CD14-positive monocyte (primary cell): ENCODE measurements at regions not wholly inside any gene's neighbourhood (a gene's known extent, or its start where the extent isn't known, plus 50 kb on each side); places are given as distances from the start of the nearest gene placed in this dataset.

Source experiments
- DNase-seq, 3 donors: peaks; one replicate each; pipeline ENCODE4 v3.0.0-alpha.2; 2011 to 2022
- H2AFZ ChIP-seq: 2 replicates; pipeline ENCODE4 v1.6.0; 2012; ENCODE audit warnings: mild to moderate bottlenecking, low read depth, low read length, inconsistent platforms; ENCODE audit not compliant: insufficient read depth, poor library complexity, severe bottlenecking
- H3K27ac ChIP-seq, 2 donors: 1 replicate in 1 of 2; 2 replicates in 1 of 2; pipeline ENCODE4 v1.5.1; 2012 to 2013; ENCODE audit warnings: low read length in 2 of 2, control low read depth in 1 of 2, inconsistent platforms in 1 of 2, low read depth in 1 of 2, mild to moderate bottlenecking in 1 of 2
- H3K27me3 ChIP-seq, 2 donors: one replicate each; pipeline versions ENCODE4 v1.6.0 to v1.6.1; 2011 to 2013; ENCODE audit warnings: low read length in 2 of 2; ENCODE audit not compliant: control insufficient read depth in 2 of 2, insufficient read depth in 2 of 2
- H3K36me3 ChIP-seq, 2 donors: replicated peaks in 1 of 2; 1 replicate in 1 of 2; 2 replicates in 1 of 2; pipeline versions ENCODE4 v1.5.1 to v1.6.1; 2012 to 2013; ENCODE audit warnings: low read length in 2 of 2, control low read depth in 1 of 2, inconsistent platforms in 1 of 2, mild to moderate bottlenecking in 1 of 2; ENCODE audit not compliant: insufficient read depth in 2 of 2, control insufficient read depth in 1 of 2
- H3K4me1 ChIP-seq, 2 donors: 1 replicate in 1 of 2; 2 replicates in 1 of 2; pipeline versions ENCODE4 v1.5.1 to v1.6.1; 2012 to 2013; ENCODE audit warnings: low read length in 2 of 2, control low read depth in 1 of 2, inconsistent platforms in 1 of 2, mild to moderate bottlenecking in 1 of 2, moderate library complexity in 1 of 2; ENCODE audit not compliant: insufficient read depth in 2 of 2, control insufficient read depth in 1 of 2
- H3K4me2 ChIP-seq: replicated peaks from 2 replicates; pipeline ENCODE3; 2012; ENCODE audit warnings: low read length, moderate library complexity, mild to moderate bottlenecking; ENCODE audit not compliant: poor library complexity, severe bottlenecking; ENCODE audit errors: extremely low read depth
- H3K4me3 ChIP-seq, 3 experiments: fragments of 200-600 bp in 1 of 3; sonication (generic) in 1 of 3; replicated peaks in 1 of 3; 1 replicate in 2 of 3; 2 replicates in 1 of 3; pipeline ENCODE4 v1.5.1; 2011 to 2013; ENCODE audit warnings: low read length in 3 of 3, mild to moderate bottlenecking in 3 of 3, control low read depth in 2 of 3, low read depth in 2 of 3, inconsistent platforms in 1 of 3, moderate library complexity in 1 of 3
- H3K79me2 ChIP-seq: 2 replicates; pipeline ENCODE4 v1.6.0; 2012; ENCODE audit warnings: mild to moderate bottlenecking, control low read depth, inconsistent platforms, low read length, moderate library complexity; ENCODE audit not compliant: insufficient read depth
- H3K9ac ChIP-seq: 2 replicates; pipeline ENCODE4 v1.6.0; 2017; ENCODE audit warnings: low read length, mild to moderate bottlenecking; ENCODE audit not compliant: insufficient read depth, poor library complexity, severe bottlenecking
- H3K9me3 ChIP-seq, 2 donors: replicated peaks in 1 of 2; 1 replicate in 1 of 2; 2 replicates in 1 of 2; pipeline versions ENCODE4 v1.5.1 to v1.6.1; 2012 to 2013; ENCODE audit warnings: low read length in 2 of 2, control low read depth in 1 of 2; ENCODE audit not compliant: control insufficient read depth in 1 of 2, insufficient read depth in 1 of 2
- H4K20me1 ChIP-seq: 2 replicates; pipeline ENCODE4 v1.6.0; 2012; ENCODE audit warnings: mild to moderate bottlenecking, low read length, control low read depth, moderate library complexity; ENCODE audit not compliant: insufficient read depth
- H3K27ac Mint-ChIP-seq, 7 donors: one replicate each; pipeline ENCODE4 v1.8.0; 2020; ENCODE audit warnings: mild to moderate bottlenecking in 7 of 7, mixed read lengths in 7 of 7, moderate library complexity in 6 of 7, inconsistent platforms in 2 of 7
- H3K27me3 Mint-ChIP-seq, 3 donors: one replicate each; pipeline ENCODE4 v1.8.0; 2021 to 2022; ENCODE audit warnings: low read depth in 3 of 3, mild to moderate bottlenecking in 3 of 3, mixed read lengths in 3 of 3, moderate library complexity in 3 of 3, inconsistent platforms in 1 of 3
- H3K36me3 Mint-ChIP-seq, 2 donors: one replicate each; pipeline ENCODE4 v1.8.0; 2020; ENCODE audit warnings: mixed read lengths in 2 of 2, inconsistent platforms in 1 of 2, mild to moderate bottlenecking in 1 of 2
- H3K4me1 Mint-ChIP-seq: one replicate; pipeline ENCODE4 v1.8.0; 2020; ENCODE audit warnings: mild to moderate bottlenecking, mixed read lengths
- H3K4me3 Mint-ChIP-seq, 2 donors: one replicate each; pipeline ENCODE4 v1.8.0; 2020; ENCODE audit warnings: mild to moderate bottlenecking in 2 of 2, mixed read lengths in 2 of 2, moderate library complexity in 1 of 2
- H3K9me3 Mint-ChIP-seq, 7 donors: one replicate each; pipeline ENCODE4 v1.8.0; 2020 to 2022; ENCODE audit warnings: mixed read lengths in 7 of 7, mild to moderate bottlenecking in 6 of 7, moderate library complexity in 6 of 7, inconsistent platforms in 2 of 7
- CTCF ChIP-seq: fragments of 200-600 bp; IDR thresholded peaks from one replicate; pipeline ENCODE4 v1.8.0; 2022; ENCODE audit warnings: antibody characterized with exemption, mild to moderate bottlenecking
- WGBS: methylation state at CpG from one replicate; pipeline ENCODE4 v1.1.5; 2013; ENCODE audit warnings: missing lambda C conversion rate; ENCODE audit not compliant: insufficient coverage; 5-methylcytosine and 5-hydroxymethylcytosine counted together
- intact Hi-C, 2 donors: fragments of 100-400 bp; cut with micrococcal nuclease; formaldehyde crosslinking; loops; one replicate each; pipeline versions ENCODE4 v1.15.0 to v1.15.1; 2023

GRCh38 chr6:134642819-134643218, 307.1 kb downstream of the ALDH8A1 start:
- Histone ChIP-seq H3K4me1 (peaks cover 12 to 14% of the 10 kb centered on the region in 2 donors), H2AFZ (no peak overlapping the region), H3K27ac (no peak overlapping the region), H3K36me3 (no peaks in the 10 kb centered on the region), H3K79me2 (no peaks in the 10 kb centered on the region), H3K9me3 (no peaks in the 10 kb centered on the region), H3K27me3 (no peaks in the 10 kb centered on the region), H3K9ac (no peak overlapping the region), H4K20me1 (no peaks in the 10 kb centered on the region), H3K4me2 (no peak overlapping the region), H3K4me3 (no peak overlapping the region)
- WGBS = 100% methylated on average over 1 of the region's 4 CpGs
- intact Hi-C loops = loop anchor here (5.0 kb wide), 3 partner anchors 206 to 471 kb away; no protein-coding TSS in a partner anchor
- Mint-ChIP-seq H3K4me1 (peaks cover 13% of the 10 kb centered on the region), H3K27me3 (peaks cover 2% of the 10 kb centered on the region in 3 donors), H3K9me3 (peaks cover 0 to 2% (median 0%) of the 10 kb centered on the region in 7 donors), H3K4me3 (no peak overlapping the region), H3K27ac (no peak overlapping the region), H3K36me3 (peaks cover 0 to 2% of the 10 kb centered on the region in 2 donors)
- TF ChIP-seq CTCF = no peak
- DNase-seq = no peak

DNA sequence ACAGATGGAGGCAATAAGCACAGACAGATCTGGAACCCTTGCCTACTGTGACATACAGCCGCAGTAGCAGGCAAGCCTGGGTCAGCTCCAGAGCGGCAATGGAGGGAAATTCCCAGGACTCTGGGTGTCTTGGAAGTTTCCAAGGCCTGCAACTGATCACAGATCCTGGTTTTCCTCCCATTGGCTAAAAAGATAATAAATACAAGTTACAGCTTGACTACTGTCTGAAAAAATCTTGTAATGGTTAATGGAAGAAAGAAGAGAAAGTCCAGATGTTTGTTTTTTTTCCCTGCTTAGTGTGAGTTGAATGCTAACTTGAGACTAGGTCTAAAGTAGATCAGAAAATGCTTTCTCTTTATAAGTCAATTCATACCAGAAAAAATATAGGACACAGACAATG, 307.6 kb downstream of the ALDH8A1 start:
- no peak overlapping the region for H3K9ac ChIP-seq
- H3K27me3 Mint-ChIP-seq = peaks cover 2% of the 10 kb centered on the region in 3 donors
- H3K4me1 ChIP-seq = peaks cover 12 to 14% of the 10 kb centered on the region in 2 donors
- H3K4me1 Mint-ChIP-seq = peaks cover 13% of the 10 kb centered on the region
- no peak overlapping the region for H3K4me3 ChIP-seq
- H3K27ac Mint-ChIP-seq = no peak overlapping the region
- H3K36me3 Mint-ChIP-seq = peaks cover 0 to 2% of the 10 kb centered on the region in 2 donors
- no peaks in the 10 kb centered on the region for H3K79me2 ChIP-seq
- H3K9me3 ChIP-seq = no peaks in the 10 kb centered on the region
- H3K27ac ChIP-seq = no peak overlapping the region
- no peaks in the 10 kb centered on the region for H3K36me3 ChIP-seq
- H3K9me3 Mint-ChIP-seq = peaks cover 0 to 2% (median 0%) of the 10 kb centered on the region in 7 donors
- H4K20me1 ChIP-seq = no peaks in the 10 kb centered on the region
- no peaks in the 10 kb centered on the region for H3K27me3 ChIP-seq
- intact Hi-C loops = loop anchor here (5.0 kb wide), 3 partner anchors 205 to 470 kb away; no protein-coding TSS in a partner anchor
- 100% methylated on average over 2 of the region's 2 CpGs for WGBS
- H3K4me3 Mint-ChIP-seq = no peak overlapping the region
- H2AFZ ChIP-seq = no peak overlapping the region
- TF ChIP-seq CTCF = no peak
- DNase-seq = no peak
- H3K4me2 ChIP-seq = no peak overlapping the region
